ENCODE measurements at regions not wholly inside any gene's neighbourhood (a gene's known extent, or its start where the extent isn't known, plus 50 kb on each side); places are given as distances from the start of the nearest gene placed in this dataset.

DNA sequence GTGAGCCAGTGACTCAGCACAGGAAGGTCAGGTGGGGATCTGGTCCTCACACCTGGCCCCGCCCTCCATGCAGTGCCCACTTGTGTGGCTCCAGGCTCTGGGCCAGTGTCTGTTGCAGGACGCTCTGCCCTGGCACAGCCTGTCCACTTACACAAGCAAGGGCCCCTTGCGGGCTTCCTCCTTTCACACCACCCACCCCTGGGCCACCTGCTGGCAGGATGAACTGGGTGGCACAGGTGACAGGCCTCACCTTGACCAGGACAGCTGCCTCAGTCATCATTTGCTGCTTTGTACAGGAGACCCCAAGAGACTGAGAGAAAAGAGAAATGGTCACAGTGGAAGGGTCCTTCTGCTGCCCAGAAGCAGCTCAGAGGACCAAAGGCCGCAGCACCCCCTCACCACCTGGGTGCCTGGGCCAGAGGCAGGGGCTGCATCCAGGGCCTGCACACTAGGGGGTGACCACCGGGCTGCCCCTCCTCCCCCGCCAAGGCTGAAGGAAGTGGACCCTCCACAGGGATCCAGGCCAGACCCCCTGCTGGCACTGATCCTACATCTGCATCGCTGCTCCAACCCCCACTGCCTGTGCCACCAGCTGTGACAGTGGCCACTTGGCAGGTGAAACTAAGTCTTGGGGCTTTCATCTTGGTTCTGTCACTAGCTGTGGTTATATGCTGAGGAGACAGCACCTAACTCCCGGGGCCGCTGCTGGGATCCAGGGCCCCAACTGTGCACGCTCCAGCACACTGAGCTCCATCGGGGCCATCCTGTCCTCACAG is 110.3 kb downstream of the TUBA3C start:
- no peaks in the 10 kb centered on the region for H3K27me3 Mint-ChIP-seq (ENCODE audit: unreplicated experiment)
- H3K36me3 Mint-ChIP-seq (ENCODE audit: unreplicated experiment), result no peaks in the 10 kb centered on the region
- peak; percentile 80 for DNase-seq (ENCODE audit: extremely low spot score, unreplicated experiment)
- H3K4me3 Mint-ChIP-seq (ENCODE audit: unreplicated experiment), result no peak overlapping the region
- peaks cover 33% of the 10 kb centered on the region for H3K9me3 Mint-ChIP-seq (ENCODE audit: unreplicated experiment)
- TF ChIP-seq, protein P1, sequence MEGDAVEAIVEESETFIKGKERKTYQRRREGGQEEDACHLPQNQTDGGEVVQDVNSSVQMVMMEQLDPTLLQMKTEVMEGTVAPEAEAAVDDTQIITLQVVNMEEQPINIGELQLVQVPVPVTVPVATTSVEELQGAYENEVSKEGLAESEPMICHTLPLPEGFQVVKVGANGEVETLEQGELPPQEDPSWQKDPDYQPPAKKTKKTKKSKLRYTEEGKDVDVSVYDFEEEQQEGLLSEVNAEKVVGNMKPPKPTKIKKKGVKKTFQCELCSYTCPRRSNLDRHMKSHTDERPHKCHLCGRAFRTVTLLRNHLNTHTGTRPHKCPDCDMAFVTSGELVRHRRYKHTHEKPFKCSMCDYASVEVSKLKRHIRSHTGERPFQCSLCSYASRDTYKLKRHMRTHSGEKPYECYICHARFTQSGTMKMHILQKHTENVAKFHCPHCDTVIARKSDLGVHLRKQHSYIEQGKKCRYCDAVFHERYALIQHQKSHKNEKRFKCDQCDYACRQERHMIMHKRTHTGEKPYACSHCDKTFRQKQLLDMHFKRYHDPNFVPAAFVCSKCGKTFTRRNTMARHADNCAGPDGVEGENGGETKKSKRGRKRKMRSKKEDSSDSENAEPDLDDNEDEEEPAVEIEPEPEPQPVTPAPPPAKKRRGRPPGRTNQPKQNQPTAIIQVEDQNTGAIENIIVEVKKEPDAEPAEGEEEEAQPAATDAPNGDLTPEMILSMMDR (IDR thresholded peaks at IDR 0.05), result no peak
- H3K4me1 Mint-ChIP-seq (ENCODE audit: unreplicated experiment), result no peaks in the 10 kb centered on the region
- no peak overlapping the region for H3K27ac Mint-ChIP-seq (ENCODE audit: unreplicated experiment)

DNA sequence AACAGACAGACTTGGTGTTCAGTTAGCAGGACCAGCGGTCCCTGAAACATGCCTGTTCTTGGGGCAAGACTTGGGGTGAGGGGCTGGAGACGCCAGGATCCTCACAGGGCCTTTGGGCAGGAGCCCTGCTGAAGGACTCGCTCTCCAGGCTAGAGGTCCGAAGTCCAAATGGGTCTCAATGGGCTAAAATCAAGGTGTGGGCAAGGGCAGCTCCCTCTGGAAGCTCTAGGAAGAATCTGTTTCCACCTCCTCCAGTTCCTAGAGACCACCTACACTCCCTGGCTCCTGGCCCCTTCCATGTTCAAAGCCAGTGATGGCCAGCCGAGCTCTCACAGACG is 111.3 kb downstream of the TUBA3C start:
- peak; percentile 60 for DNase-seq (ENCODE audit: extremely low spot score, unreplicated experiment)
- peaks cover 40% of the 10 kb centered on the region for H3K9me3 Mint-ChIP-seq (ENCODE audit: unreplicated experiment)
- H3K27ac Mint-ChIP-seq (ENCODE audit: unreplicated experiment), result no peak overlapping the region
- no peaks in the 10 kb centered on the region for H3K27me3 Mint-ChIP-seq (ENCODE audit: unreplicated experiment)
- no peaks in the 10 kb centered on the region for H3K36me3 Mint-ChIP-seq (ENCODE audit: unreplicated experiment)
- no peaks in the 10 kb centered on the region for H3K4me1 Mint-ChIP-seq (ENCODE audit: unreplicated experiment)
- no peak overlapping the region for H3K4me3 Mint-ChIP-seq (ENCODE audit: unreplicated experiment)
- TF ChIP-seq, protein P1 (IDR thresholded peaks at IDR 0.05), result no peak

DNA sequence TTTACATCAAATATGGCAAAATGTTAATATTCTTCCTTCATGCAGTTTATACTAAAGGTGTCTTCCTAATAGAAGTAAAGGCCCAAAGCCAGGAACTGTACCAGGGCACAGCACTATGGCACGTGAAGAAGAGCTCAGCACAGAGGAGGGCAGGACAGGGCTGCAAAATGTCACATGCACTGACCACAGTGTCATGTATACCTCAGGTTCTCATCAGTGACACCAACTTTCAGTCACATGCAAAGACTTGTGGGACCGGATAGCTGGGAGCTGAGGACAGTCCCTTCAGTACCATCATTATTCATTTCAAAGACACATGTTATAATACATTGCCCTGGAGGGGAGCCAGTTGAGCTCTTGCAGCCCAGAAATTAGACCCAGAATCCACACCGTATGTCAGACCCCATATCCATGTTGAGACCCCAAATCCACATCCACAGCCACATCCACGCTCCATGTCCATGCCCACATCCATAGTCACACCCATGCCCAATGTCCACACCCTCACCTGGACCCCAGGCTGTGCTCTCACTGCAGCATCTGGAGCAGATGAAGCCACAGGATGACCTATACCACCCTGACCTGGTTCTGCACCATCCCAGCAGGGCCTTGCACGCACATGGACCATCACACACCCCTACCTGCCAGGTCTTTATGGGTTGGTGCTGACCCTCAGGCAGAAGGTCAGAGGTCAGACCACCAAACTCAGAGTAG is 111.8 kb downstream of the TUBA3C start:
- no peaks in the 10 kb centered on the region for H3K27me3 Mint-ChIP-seq (ENCODE audit: unreplicated experiment)
- no peaks in the 10 kb centered on the region for H3K36me3 Mint-ChIP-seq (ENCODE audit: unreplicated experiment)
- peaks cover 39% of the 10 kb centered on the region for H3K9me3 Mint-ChIP-seq (ENCODE audit: unreplicated experiment)
- no peaks in the 10 kb centered on the region for H3K4me1 Mint-ChIP-seq (ENCODE audit: unreplicated experiment)
- no peak overlapping the region for H3K4me3 Mint-ChIP-seq (ENCODE audit: unreplicated experiment)
- DNase-seq (ENCODE audit: extremely low spot score, unreplicated experiment), result peak; percentile 59
- TF ChIP-seq, protein P1 (IDR thresholded peaks at IDR 0.05), result no peak
- H3K27ac Mint-ChIP-seq (ENCODE audit: unreplicated experiment), result no peak overlapping the region

DNA sequence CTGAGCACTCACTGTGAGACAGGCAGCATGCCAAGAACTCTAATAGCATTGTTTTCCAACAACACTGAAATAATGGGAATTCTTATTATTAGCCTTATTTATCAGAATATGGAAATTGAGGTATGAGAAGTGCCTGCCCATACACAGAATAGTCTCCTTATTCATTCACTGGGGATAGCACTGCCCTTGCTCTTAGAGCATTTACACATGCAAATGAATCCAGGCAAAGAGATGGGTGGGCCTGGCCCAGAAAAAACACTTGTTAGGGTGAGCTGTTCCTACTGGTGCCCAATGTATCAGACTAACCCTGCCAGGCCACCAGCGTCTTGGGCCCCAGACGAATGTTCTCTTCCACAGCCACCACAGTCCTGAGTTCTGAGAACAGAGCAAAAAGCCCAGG is 112.9 kb downstream of the TUBA3C start:
- TF ChIP-seq, protein P1 (IDR thresholded peaks at IDR 0.05), result no peak
- H3K4me1 Mint-ChIP-seq (ENCODE audit: unreplicated experiment), result no peaks in the 10 kb centered on the region
- H3K27ac Mint-ChIP-seq (ENCODE audit: unreplicated experiment), result no peak overlapping the region
- peak; percentile 42 for DNase-seq (ENCODE audit: extremely low spot score, unreplicated experiment)
- no peak overlapping the region for H3K4me3 Mint-ChIP-seq (ENCODE audit: unreplicated experiment)
- H3K27me3 Mint-ChIP-seq (ENCODE audit: unreplicated experiment), result no peaks in the 10 kb centered on the region
- H3K9me3 Mint-ChIP-seq (ENCODE audit: unreplicated experiment), result peaks cover 42% of the 10 kb centered on the region
- H3K36me3 Mint-ChIP-seq (ENCODE audit: unreplicated experiment), result no peaks in the 10 kb centered on the region

DNA sequence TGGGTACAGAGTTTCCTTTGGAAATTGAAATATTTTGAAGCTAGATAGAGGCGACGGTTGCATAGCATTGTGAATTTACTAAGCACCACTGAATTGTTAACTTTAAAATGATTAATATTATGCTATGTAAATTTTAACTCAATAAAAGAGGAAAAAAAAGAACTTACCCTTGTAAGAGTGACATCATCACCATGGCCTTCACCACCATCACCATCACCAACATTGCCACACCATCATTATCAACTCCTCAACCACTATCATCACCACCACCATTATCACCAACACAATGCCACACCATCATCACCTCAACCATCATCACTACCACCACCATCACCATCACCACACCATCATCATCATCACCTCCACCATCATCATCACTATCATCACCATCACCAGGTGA is 113.9 kb downstream of the TUBA3C start:
- Mint-ChIP-seq H3K4me1 (ENCODE audit: unreplicated experiment) (no peaks in the 10 kb centered on the region), H3K4me3 (ENCODE audit: unreplicated experiment) (no peak overlapping the region), H3K36me3 (ENCODE audit: unreplicated experiment) (no peaks in the 10 kb centered on the region), H3K27ac (ENCODE audit: unreplicated experiment) (no peak overlapping the region), H3K9me3 (ENCODE audit: unreplicated experiment) (peaks cover 42% of the 10 kb centered on the region), H3K27me3 (ENCODE audit: unreplicated experiment) (no peaks in the 10 kb centered on the region)
- no peak for DNase-seq (ENCODE audit: extremely low spot score, unreplicated experiment)
- TF ChIP-seq, protein P1 (IDR thresholded peaks at IDR 0.05), result no peak

Measured in osteocyte (in vitro differentiated cells).